ENCODE measurements at regions not wholly inside any gene's neighbourhood (a gene's known extent, or its start where the extent isn't known, plus 50 kb on each side); places are given as distances from the start of the nearest gene placed in this dataset.

DNA sequence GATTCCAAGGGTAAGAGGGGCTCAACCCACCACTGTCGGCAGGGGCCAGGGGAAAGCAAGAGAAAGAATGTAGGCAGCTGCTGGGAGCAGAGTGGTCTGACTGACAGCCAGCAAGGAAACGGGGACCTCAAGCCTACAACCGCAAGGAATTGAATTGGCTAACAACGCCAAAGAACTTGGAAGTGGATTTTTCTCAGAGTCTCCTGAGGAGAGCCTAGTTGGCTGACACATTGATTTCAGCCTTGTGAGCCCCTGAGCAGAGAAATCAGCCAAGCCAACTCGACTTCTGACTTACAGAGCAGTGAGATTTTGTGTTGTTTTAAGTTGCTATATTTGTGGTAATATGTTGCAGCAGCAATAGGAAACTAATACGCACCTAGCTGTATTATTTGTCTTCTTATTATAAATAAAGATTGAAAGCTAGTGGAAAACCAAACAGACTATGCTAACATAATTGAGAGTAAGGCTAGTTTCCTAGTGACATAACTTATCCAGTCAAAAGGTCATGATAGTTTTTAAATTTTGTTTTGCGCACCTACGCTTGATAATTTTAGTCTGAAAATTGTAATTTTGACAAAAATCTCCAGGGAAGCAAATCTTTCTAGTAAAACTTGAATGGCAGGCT lies 145.8 kb upstream of the HCCS start:
- Histone ChIP-seq H2BK12ac (ENCODE audit: low read length) (no peak overlapping the region), H3K23ac (ENCODE audit: low read length) (no peak overlapping the region), H3K14ac (ENCODE audit: low read length) (no peak overlapping the region), H4K12ac (ENCODE audit: low read depth, low read length) (no peak overlapping the region), H4K91ac (ENCODE audit: low read depth, low read length) (no peak overlapping the region), H3K4me2 (ENCODE audit: low read length) (no peak overlapping the region), H3K36me3 (ENCODE audit: control insufficient read depth in 1 of 2, insufficient read depth in 2 of 2, low read length in 2 of 2) (no peaks in the 10 kb centered on the region), H3K4me3 (ENCODE audit: low read depth, low read length) (no peak overlapping the region), H3K18ac (ENCODE audit: low read length) (no peak overlapping the region), H3K9ac (ENCODE audit: low read length) (no peak overlapping the region), H3K79me2 (ENCODE audit: control insufficient read depth, insufficient read depth, low read length, poor library complexity) (no peaks in the 10 kb centered on the region), H2AFZ (ENCODE audit: insufficient read depth, low read length, poor library complexity) (no peak overlapping the region), H3K9me3 (ENCODE audit: insufficient read depth, low read depth, low read length) (no peaks in the 10 kb centered on the region), H3K27me3 (ENCODE audit: insufficient read depth, low read length) (no peaks in the 10 kb centered on the region), H3K27ac (ENCODE audit: low read depth, low read length) (no peak overlapping the region), H4K8ac (ENCODE audit: low read depth, low read length) (no peak overlapping the region), H2BK5ac (ENCODE audit: low read depth, low read length, poor library complexity) (no peak overlapping the region), H3K4me1 (ENCODE audit: control insufficient read depth in 1 of 2, insufficient read depth in 2 of 2, low read length in 2 of 2) (no peaks in the 10 kb centered on the region), H3K4ac (ENCODE audit: low read depth, low read length) (no peak overlapping the region), H3K79me1 (ENCODE audit: low read length) (no peaks in the 10 kb centered on the region), H2AK5ac (ENCODE audit: low read length) (no peak overlapping the region), H2BK120ac (ENCODE audit: insufficient read depth, low read length, poor library complexity) (no peak overlapping the region)
- no CpG with 5 or more reads among the region's 8 CpGs for WGBS (ENCODE audit: extremely low coverage, insufficient coverage, insufficient read length)
- DNase-seq: no peak

DNA sequence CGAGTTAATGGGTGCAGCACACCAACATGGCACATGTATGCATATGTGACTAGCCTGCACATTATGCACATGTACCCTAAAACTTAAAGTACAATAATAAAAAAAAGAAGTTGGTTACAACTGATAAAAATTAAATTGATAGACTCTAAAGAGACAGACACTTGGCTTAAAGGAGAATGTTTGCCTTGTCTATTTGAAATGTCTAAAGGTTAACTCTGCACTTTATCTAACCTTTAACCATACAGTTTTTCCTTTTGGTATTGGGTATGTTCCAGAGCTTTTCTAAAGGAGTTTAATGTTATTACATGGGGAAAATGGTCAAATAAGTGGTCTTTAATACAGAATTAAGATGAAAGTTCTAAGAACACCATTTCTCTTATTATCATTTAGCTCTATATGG lies 145.1 kb upstream of the HCCS start:
- Histone ChIP-seq H4K8ac (ENCODE audit: low read depth, low read length) (no peak overlapping the region), H2AK5ac (ENCODE audit: low read length) (no peak overlapping the region), H3K27me3 (ENCODE audit: insufficient read depth, low read length) (no peaks in the 10 kb centered on the region), H3K9ac (ENCODE audit: low read length) (no peak overlapping the region), H3K27ac (ENCODE audit: low read depth, low read length) (no peak overlapping the region), H3K36me3 (ENCODE audit: control insufficient read depth in 1 of 2, insufficient read depth in 2 of 2, low read length in 2 of 2) (no peaks in the 10 kb centered on the region), H3K23ac (ENCODE audit: low read length) (no peak overlapping the region), H3K9me3 (ENCODE audit: insufficient read depth, low read depth, low read length) (no peaks in the 10 kb centered on the region), H3K14ac (ENCODE audit: low read length) (no peak overlapping the region), H4K12ac (ENCODE audit: low read depth, low read length) (no peak overlapping the region), H2BK120ac (ENCODE audit: insufficient read depth, low read length, poor library complexity) (no peak overlapping the region), H3K18ac (ENCODE audit: low read length) (no peak overlapping the region), H3K4me2 (ENCODE audit: low read length) (no peak overlapping the region), H3K79me1 (ENCODE audit: low read length) (no peaks in the 10 kb centered on the region), H2BK12ac (ENCODE audit: low read length) (no peak overlapping the region), H2AFZ (ENCODE audit: insufficient read depth, low read length, poor library complexity) (no peak overlapping the region), H3K4me1 (ENCODE audit: control insufficient read depth in 1 of 2, insufficient read depth in 2 of 2, low read length in 2 of 2) (no peaks in the 10 kb centered on the region), H3K4me3 (ENCODE audit: low read depth, low read length) (no peak overlapping the region), H2BK5ac (ENCODE audit: low read depth, low read length, poor library complexity) (no peak overlapping the region), H3K79me2 (ENCODE audit: control insufficient read depth, insufficient read depth, low read length, poor library complexity) (no peaks in the 10 kb centered on the region), H3K4ac (ENCODE audit: low read depth, low read length) (no peak overlapping the region), H4K91ac (ENCODE audit: low read depth, low read length) (no peak overlapping the region)
- DNase-seq: no peak
- WGBS (ENCODE audit: extremely low coverage, insufficient coverage, insufficient read length): no CpG with 5 or more reads among the region's 1 CpG

DNA sequence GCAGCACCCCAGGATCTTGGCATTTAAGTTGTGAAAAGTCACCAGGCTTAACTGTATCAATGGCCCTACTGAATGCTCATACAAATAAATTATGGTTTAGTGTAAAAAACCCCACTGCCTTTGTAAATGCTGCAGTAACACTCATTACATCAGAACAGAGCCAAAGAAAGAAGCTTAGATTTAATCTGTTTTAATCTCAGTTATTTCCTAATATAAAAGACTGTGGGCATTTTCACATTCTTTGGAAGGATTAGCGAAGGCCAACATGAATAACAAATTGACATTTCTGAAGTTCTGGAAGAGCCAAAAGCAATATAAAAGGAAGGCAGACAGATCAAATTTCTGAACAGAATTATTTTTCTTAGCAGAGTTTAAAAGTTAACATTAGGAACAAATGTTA lies 140.0 kb upstream of the HCCS start:
- Histone ChIP-seq H2BK120ac (ENCODE audit: insufficient read depth, low read length, poor library complexity) (no peak overlapping the region), H3K23ac (ENCODE audit: low read length) (no peak overlapping the region), H2AFZ (ENCODE audit: insufficient read depth, low read length, poor library complexity) (no peak overlapping the region), H3K27me3 (ENCODE audit: insufficient read depth, low read length) (no peaks in the 10 kb centered on the region), H4K8ac (ENCODE audit: low read depth, low read length) (no peak overlapping the region), H4K91ac (ENCODE audit: low read depth, low read length) (no peak overlapping the region), H3K4me2 (ENCODE audit: low read length) (no peak overlapping the region), H3K4me3 (ENCODE audit: low read depth, low read length) (no peak overlapping the region), H3K9ac (ENCODE audit: low read length) (no peak overlapping the region), H3K36me3 (ENCODE audit: control insufficient read depth in 1 of 2, insufficient read depth in 2 of 2, low read length in 2 of 2) (no peaks in the 10 kb centered on the region), H2BK12ac (ENCODE audit: low read length) (no peak overlapping the region), H3K4ac (ENCODE audit: low read depth, low read length) (no peak overlapping the region), H4K12ac (ENCODE audit: low read depth, low read length) (no peak overlapping the region), H3K79me1 (ENCODE audit: low read length) (no peaks in the 10 kb centered on the region), H3K27ac (ENCODE audit: low read depth, low read length) (no peak overlapping the region), H3K14ac (ENCODE audit: low read length) (no peak overlapping the region), H3K4me1 (ENCODE audit: control insufficient read depth in 1 of 2, insufficient read depth in 2 of 2, low read length in 2 of 2) (no peaks in the 10 kb centered on the region), H3K18ac (ENCODE audit: low read length) (no peak overlapping the region), H3K79me2 (ENCODE audit: control insufficient read depth, insufficient read depth, low read length, poor library complexity) (no peaks in the 10 kb centered on the region), H3K9me3 (ENCODE audit: insufficient read depth, low read depth, low read length) (no peaks in the 10 kb centered on the region), H2BK5ac (ENCODE audit: low read depth, low read length, poor library complexity) (no peak overlapping the region), H2AK5ac (ENCODE audit: low read length) (no peak overlapping the region)
- no peak for DNase-seq
- WGBS (ENCODE audit: extremely low coverage, insufficient coverage, insufficient read length): no CpG with 5 or more reads among the region's 1 CpG

DNA sequence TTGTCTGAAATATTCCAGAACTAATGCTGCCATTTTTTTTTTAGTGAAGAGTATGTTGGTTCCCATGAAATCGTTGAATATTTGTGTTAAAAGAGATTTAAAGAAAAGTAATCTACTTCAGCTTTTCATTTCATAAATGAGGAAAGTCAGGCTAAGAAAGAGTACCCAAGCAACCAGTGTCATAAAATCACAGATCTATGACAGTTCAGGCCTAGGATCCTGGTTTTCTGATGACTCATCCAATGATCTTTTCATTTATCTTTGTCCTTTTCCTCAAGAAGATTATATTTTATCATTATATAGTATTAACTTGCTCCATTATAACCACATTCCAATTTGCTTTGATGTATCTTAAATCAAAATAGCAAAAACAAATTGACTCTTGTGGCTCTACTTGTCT lies 139.4 kb upstream of the HCCS start:
- no peak overlapping the region for H2AFZ ChIP-seq (ENCODE audit: insufficient read depth, low read length, poor library complexity)
- no peak overlapping the region for H3K4me3 ChIP-seq (ENCODE audit: low read depth, low read length)
- no peak for DNase-seq
- H3K79me2 ChIP-seq (ENCODE audit: control insufficient read depth, insufficient read depth, low read length, poor library complexity): no peaks in the 10 kb centered on the region
- no peak overlapping the region for H3K18ac ChIP-seq (ENCODE audit: low read length)
- H3K23ac ChIP-seq (ENCODE audit: low read length): no peak overlapping the region
- no peaks in the 10 kb centered on the region for H3K36me3 ChIP-seq (ENCODE audit: control insufficient read depth in 1 of 2, insufficient read depth in 2 of 2, low read length in 2 of 2)
- H3K14ac ChIP-seq (ENCODE audit: low read length): no peak overlapping the region
- H3K27ac ChIP-seq (ENCODE audit: low read depth, low read length): no peak overlapping the region
- H3K27me3 ChIP-seq (ENCODE audit: insufficient read depth, low read length): no peaks in the 10 kb centered on the region
- no peak overlapping the region for H3K9ac ChIP-seq (ENCODE audit: low read length)
- H2BK5ac ChIP-seq (ENCODE audit: low read depth, low read length, poor library complexity): no peak overlapping the region
- no peaks in the 10 kb centered on the region for H3K9me3 ChIP-seq (ENCODE audit: insufficient read depth, low read depth, low read length)
- no peaks in the 10 kb centered on the region for H3K4me1 ChIP-seq (ENCODE audit: control insufficient read depth in 1 of 2, insufficient read depth in 2 of 2, low read length in 2 of 2)
- no peaks in the 10 kb centered on the region for H3K79me1 ChIP-seq (ENCODE audit: low read length)
- H4K91ac ChIP-seq (ENCODE audit: low read depth, low read length): no peak overlapping the region
- no peak overlapping the region for H3K4ac ChIP-seq (ENCODE audit: low read depth, low read length)
- H4K8ac ChIP-seq (ENCODE audit: low read depth, low read length): no peak overlapping the region
- H2BK120ac ChIP-seq (ENCODE audit: insufficient read depth, low read length, poor library complexity): no peak overlapping the region
- no peak overlapping the region for H2BK12ac ChIP-seq (ENCODE audit: low read length)
- WGBS (ENCODE audit: extremely low coverage, insufficient coverage, insufficient read length): no CpG with 5 or more reads among the region's 1 CpG
- H3K4me2 ChIP-seq (ENCODE audit: low read length): no peak overlapping the region
- no peak overlapping the region for H4K12ac ChIP-seq (ENCODE audit: low read depth, low read length)
- no peak overlapping the region for H2AK5ac ChIP-seq (ENCODE audit: low read length)

Measured in trophoblast cell (in vitro differentiated cells and primary cell).